HTR-8/SVneo (cell line): ENCODE measurements at regions not wholly inside any gene's neighbourhood (a gene's known extent, or its start where the extent isn't known, plus 50 kb on each side); places are given as distances from the start of the nearest gene placed in this dataset.
"Not testable (repeated sequence)": the region's sequence is repeated elsewhere in the genome, so short reads cannot be mapped to it uniquely, and the experiment has no call there.

Experiments
- DNase-seq: peaks from one replicate; pipeline ENCODE4 v3.0.0; 2011; ENCODE audit warnings: low spot score, mixed read lengths; ENCODE audit not compliant: insufficient read length
- FAIRE-seq: peaks from 2 replicates; lab custom pipeline; 2011; peaks lifted over from hg19 to GRCh38; lab: Jason Lieb, UNC

GRCh38 chr2:150276737-150277136 lies 210.7 kb downstream of the RND3 start:
- FAIRE-seq = no peak
- no peak for DNase-seq

- FAIRE-seq (no peak), DNase-seq (no peak)
Measured at GRCh38 chr2:150274108-150274507, 213.4 kb downstream of the RND3 start.

GRCh38 chr2:150271952-150272802 lies 215.3 kb downstream of the RND3 start:
- FAIRE-seq = no peak
- peak; percentile 43 for DNase-seq

- no peak for FAIRE-seq
Measured at GRCh38 chr2:150267651-150268415, 219.6 kb downstream of the RND3 start.

GRCh38 chr2:150266931-150267330 lies 220.5 kb downstream of the RND3 start:
- no peak for DNase-seq
- FAIRE-seq = no peak

More at GRCh38 chr2:150267651-150268415, 219.6 kb downstream of the RND3 start:
- DNase-seq = no peak

- no peak for FAIRE-seq
- DNase-seq = no peak
Measured at GRCh38 chr2:150264442-150264841, 223.0 kb downstream of the RND3 start.

- DNase-seq (no peak), FAIRE-seq (no peak)
Measured at GRCh38 chr2:150261691-150262090, 225.8 kb downstream of the RND3 start.

GRCh38 chr2:150260636-150261035 lies 226.8 kb downstream of the RND3 start:
- FAIRE-seq = no peak

GRCh38 chr2:150259746-150260145 lies 227.7 kb downstream of the RND3 start:
- DNase-seq (no peak), FAIRE-seq (no peak)

More at GRCh38 chr2:150260636-150261035, 226.8 kb downstream of the RND3 start:
- no peak for DNase-seq

- DNase-seq (no peak), FAIRE-seq (no peak)
Measured at GRCh38 chr2:150258781-150259307, 228.6 kb downstream of the RND3 start.

GRCh38 chr2:150256736-150257135 lies 230.7 kb downstream of the RND3 start:
- no peak for DNase-seq
- no peak for FAIRE-seq

- peak; percentile 19 for DNase-seq
Measured at GRCh38 chr2:150255528-150255927, 231.9 kb downstream of the RND3 start.

GRCh38 chr2:150249735-150250134 lies 237.7 kb downstream of the RND3 start:
- DNase-seq, FAIRE-seq: not testable (repeated sequence)

More at GRCh38 chr2:150255528-150255927, 231.9 kb downstream of the RND3 start:
- peak; percentile 33 for FAIRE-seq

GRCh38 chr2:150247481-150247880 lies 240.0 kb downstream of the RND3 start:
- no peak for DNase-seq
- FAIRE-seq = no peak

GRCh38 chr2:150234787-150235446 lies 252.6 kb downstream of the RND3 start:
- FAIRE-seq = no peak
- DNase-seq = peak; percentile 10

GRCh38 chr2:150232871-150233270 lies 254.6 kb downstream of the RND3 start:
- FAIRE-seq = no peak
- no peak for DNase-seq

- no peak for FAIRE-seq
- DNase-seq = no peak
Measured at GRCh38 chr2:150232321-150232720, 255.1 kb downstream of the RND3 start.

GRCh38 chr2:150230616-150231015 lies 256.9 kb downstream of the RND3 start:
- no peak for FAIRE-seq
- DNase-seq = no peak

- DNase-seq = no peak
- no peak for FAIRE-seq
Measured at GRCh38 chr2:150230004-150230403, 257.5 kb downstream of the RND3 start.

- DNase-seq (no peak), FAIRE-seq (no peak)
Measured at GRCh38 chr2:150228936-150229335, 258.5 kb downstream of the RND3 start.
